ENCODE measurements at regions not wholly inside any gene's neighbourhood (a gene's known extent, or its start where the extent isn't known, plus 50 kb on each side); places are given as distances from the start of the nearest gene placed in this dataset.

- no peak for TF ChIP-seq CTCF (IDR thresholded peaks at IDR 0.05)
- no peak for TF ChIP-seq POLR2AphosphoS5 (IDR thresholded peaks at IDR 0.05)
- TF ChIP-seq EP300 (IDR thresholded peaks at IDR 0.05): no peak
These were observed 364.5 kb upstream of the BOD1L1 start for GRCh38 chr4:13992041-13992440.
